Adrenal gland (tissue), 5 donors: ENCODE measurements at regions not wholly inside any gene's neighbourhood (a gene's known extent, or its start where the extent isn't known, plus 50 kb on each side); places are given as distances from the start of the nearest gene placed in this dataset.

Source experiments
- CTCF ChIP-seq, 6 experiments: fragments of 450-650 bp in 4 of 6; fragments of 200-600 bp in 2 of 6; sonication (generic) in 1 of 6; IDR thresholded peaks; 1 replicate in 5 of 6; 2 replicates in 1 of 6; pipeline versions ENCODE4 v1.5.1 to v1.8.0; 2016 to 2021; ENCODE audit warnings: antibody characterized with exemption in 6 of 6, mild to moderate bottlenecking in 2 of 6, moderate library complexity in 1 of 6
- POLR2A ChIP-seq, 2 donors: fragments of 450-650 bp; IDR thresholded peaks; one replicate each; pipeline ENCODE4 v1.6.1; 2017; ENCODE audit warnings: antibody characterized with exemption in 2 of 2, mild to moderate bottlenecking in 2 of 2, moderate library complexity in 1 of 2
- donor health status: DM: no; HTN: no; CAD: no.

GRCh38 chr5:170179626-170180025 lies 53.2 kb upstream of the C5orf58 start:
- no peak for TF ChIP-seq CTCF (IDR thresholded peaks at IDR 0.05)
- TF ChIP-seq POLR2A (IDR thresholded peaks at IDR 0.05) = no peak
